ENCODE measurements at regions not wholly inside any gene's neighbourhood (a gene's known extent, or its start where the extent isn't known, plus 50 kb on each side); places are given as distances from the start of the nearest gene placed in this dataset.

GRCh38 chr6:170111816-170112582, 178.9 kb downstream of the DLL1 start (continued):
- TF ChIP-seq ZNF462 (CRISPR knock-in tag; IDR thresholded peaks at IDR 0.05) (no peak), NANOG (IDR thresholded peaks at IDR 0.05; ENCODE audit: borderline replicate concordance) (no peak), CREB1 (CRISPR knock-in tag; IDR thresholded peaks at IDR 0.05; ENCODE audit: low read depth) (no peak), EZH2 (IDR thresholded peaks at IDR 0.05; ENCODE audit: low read depth, unreplicated experiment) (no peak)

GRCh38 chr6:170111141-170111664, 179.7 kb downstream of the DLL1 start:
- H3K36me3 ChIP-seq (ENCODE audit: insufficient read depth) = no peaks in the 10 kb centered on the region
- H3K4me1 ChIP-seq (ENCODE audit: insufficient read depth) = no peaks in the 10 kb centered on the region
- no peak for DNase-seq (ENCODE audit: low spot score)
- no peak overlapping the region for H3K27ac ChIP-seq (ENCODE audit: low read depth)
- no peaks in the 10 kb centered on the region for H3K79me2 ChIP-seq (replicated peaks; ENCODE audit: insufficient read depth)
- no peak for ATAC-seq
- Mint-ChIP-seq H3K36me3 (ENCODE audit: low read depth) (no peaks in the 10 kb centered on the region), H3K4me1 (peaks cover 3% of the 10 kb centered on the region; the same call in 1 of the 3 replicates), H3K27ac (no peak overlapping the region), H3K9me3 (no peaks in the 10 kb centered on the region), H3K27me3 (ENCODE audit: insufficient read depth, low read depth, poor library complexity) (peaks cover 4% of the 10 kb centered on the region), H3K4me3 (no peak overlapping the region)
- no peak overlapping the region for H2AFZ ChIP-seq
- no peaks in the 10 kb centered on the region for H3K9me2 ChIP-seq (ENCODE audit: insufficient read depth)
- TF ChIP-seq ETS1 (IDR thresholded peaks at IDR 0.05) = no peak
- H3K27me3 ChIP-seq (ENCODE audit: insufficient read depth) = no peaks in the 10 kb centered on the region
- H3K4me2 ChIP-seq = no peak overlapping the region
- no peaks in the 10 kb centered on the region for H4K20me1 ChIP-seq (replicated peaks; ENCODE audit: insufficient read depth)
- H3K4me3 ChIP-seq = no peak overlapping the region
- H3F3A ChIP-seq (replicated peaks; ENCODE audit: low read depth) = no peaks in the 10 kb centered on the region

All from GM23338 (cell line).